ENCODE measurements at regions not wholly inside any gene's neighbourhood (a gene's known extent, or its start where the extent isn't known, plus 50 kb on each side); places are given as distances from the start of the nearest gene placed in this dataset.
A peak's percentile ranks its signal among the peaks of the same experiment; 100 is the strongest.
"Not testable (repeated sequence)": the region's sequence is repeated elsewhere in the genome, so short reads cannot be mapped to it uniquely, and the experiment has no call there.

GRCh38 chr3:72657666-72658065 is 190.6 kb downstream of the SHQ1 start:
- H3K9me3 Mint-ChIP-seq = no peaks in the 10 kb centered on the region
- H3K4me1 Mint-ChIP-seq (ENCODE audit: low read depth) = peaks cover 13% of the 10 kb centered on the region
- intact Hi-C loops (cut with micrococcal nuclease) = no loop called here
- DNase-seq (ENCODE audit: low spot score) = peak; percentile 6
- no peak overlapping the region for H3K4me3 Mint-ChIP-seq
- peaks cover 4% of the 10 kb centered on the region for H3K27me3 Mint-ChIP-seq (ENCODE audit: insufficient read depth)
- H3K27ac Mint-ChIP-seq = no peak overlapping the region
- peaks cover 1% of the 10 kb centered on the region for H3K36me3 Mint-ChIP-seq (ENCODE audit: low read depth)

- Mint-ChIP-seq H3K4me1 (ENCODE audit: low read depth) (peaks cover 13% of the 10 kb centered on the region), H3K27ac (no peak overlapping the region), H3K9me3 (peaks cover 11% of the 10 kb centered on the region), H3K27me3 (ENCODE audit: insufficient read depth) (peaks cover 4% of the 10 kb centered on the region), H3K4me3 (no peak overlapping the region), H3K36me3 (ENCODE audit: low read depth) (peaks cover 1% of the 10 kb centered on the region)
- intact Hi-C loops (cut with micrococcal nuclease) = no loop called here
- DNase-seq (ENCODE audit: low spot score) = no peak
These were observed 192.5 kb downstream of the SHQ1 start for GRCh38 chr3:72655723-72656122.

- DNase-seq (ENCODE audit: low spot score) = no peak
- Mint-ChIP-seq H3K36me3 (ENCODE audit: low read depth) (peaks cover 1% of the 10 kb centered on the region), H3K4me1 (ENCODE audit: low read depth) (peaks cover 13% of the 10 kb centered on the region), H3K27ac (no peak overlapping the region), H3K27me3 (ENCODE audit: insufficient read depth) (peaks cover 4% of the 10 kb centered on the region), H3K9me3 (peaks cover 11% of the 10 kb centered on the region), H3K4me3 (no peak overlapping the region)
- intact Hi-C loops (cut with micrococcal nuclease) = no loop called here
These were observed 193.1 kb downstream of the SHQ1 start for GRCh38 chr3:72655131-72655551.

GRCh38 chr3:72652395-72652794 is 195.8 kb downstream of the SHQ1 start:
- Mint-ChIP-seq H3K36me3 (ENCODE audit: low read depth) (no peaks in the 10 kb centered on the region), H3K27ac (no peak overlapping the region), H3K27me3 (ENCODE audit: insufficient read depth) (peaks cover 4% of the 10 kb centered on the region), H3K9me3 (peaks cover 11% of the 10 kb centered on the region), H3K4me3 (no peak overlapping the region), H3K4me1 (ENCODE audit: low read depth) (peaks cover 2% of the 10 kb centered on the region)
- no peak for DNase-seq (ENCODE audit: low spot score)
- intact Hi-C loops (cut with micrococcal nuclease) = no loop called here

- Mint-ChIP-seq H3K27ac (no peak overlapping the region), H3K27me3 (ENCODE audit: insufficient read depth) (peaks cover 4% of the 10 kb centered on the region), H3K36me3 (ENCODE audit: low read depth) (no peaks in the 10 kb centered on the region), H3K4me1 (ENCODE audit: low read depth) (no peaks in the 10 kb centered on the region), H3K9me3 (peaks cover 11% of the 10 kb centered on the region), H3K4me3 (no peak overlapping the region)
- no peak for DNase-seq (ENCODE audit: low spot score)
- intact Hi-C loops (cut with micrococcal nuclease) = no loop called here
These were observed 196.7 kb downstream of the SHQ1 start for GRCh38 chr3:72651498-72651897.

GRCh38 chr3:72646263-72646662 is 202.0 kb downstream of the SHQ1 start:
- Mint-ChIP-seq H3K36me3 (ENCODE audit: low read depth) (peaks cover 1% of the 10 kb centered on the region), H3K27me3 (ENCODE audit: insufficient read depth) (no peaks in the 10 kb centered on the region), H3K4me3 (no peak overlapping the region), H3K4me1 (ENCODE audit: low read depth) (no peaks in the 10 kb centered on the region), H3K27ac (no peak overlapping the region), H3K9me3 (peaks cover 2% of the 10 kb centered on the region)
- no peak for DNase-seq (ENCODE audit: low spot score)
- intact Hi-C loops (cut with micrococcal nuclease) = no loop called here

- H3K36me3 Mint-ChIP-seq (ENCODE audit: low read depth); H3K9me3 Mint-ChIP-seq; intact Hi-C loops (cut with micrococcal nuclease); H3K27ac Mint-ChIP-seq; H3K4me3 Mint-ChIP-seq; H3K4me1 Mint-ChIP-seq (ENCODE audit: low read depth); H3K27me3 Mint-ChIP-seq (ENCODE audit: insufficient read depth); DNase-seq (ENCODE audit: low spot score): not testable (repeated sequence)
These were observed 204.6 kb downstream of the SHQ1 start for GRCh38 chr3:72643635-72644034.

- Mint-ChIP-seq H3K36me3 (ENCODE audit: low read depth) (peaks cover 1% of the 10 kb centered on the region), H3K27me3 (ENCODE audit: insufficient read depth) (no peaks in the 10 kb centered on the region), H3K4me3 (no peak overlapping the region), H3K27ac (no peak overlapping the region), H3K4me1 (ENCODE audit: low read depth) (peaks cover 10% of the 10 kb centered on the region), H3K9me3 (no peaks in the 10 kb centered on the region)
- intact Hi-C loops (cut with micrococcal nuclease) = no loop called here
- no peak for DNase-seq (ENCODE audit: low spot score)
These were observed 206.6 kb downstream of the SHQ1 start for GRCh38 chr3:72641684-72642083.

- no peak for DNase-seq (ENCODE audit: low spot score)
- H3K4me1 Mint-ChIP-seq (ENCODE audit: low read depth) = peaks cover 11% of the 10 kb centered on the region
- no peaks in the 10 kb centered on the region for H3K36me3 Mint-ChIP-seq (ENCODE audit: low read depth)
- no peak overlapping the region for H3K27ac Mint-ChIP-seq
- no peaks in the 10 kb centered on the region for H3K9me3 Mint-ChIP-seq
- no peaks in the 10 kb centered on the region for H3K27me3 Mint-ChIP-seq (ENCODE audit: insufficient read depth)
- no peak overlapping the region for H3K4me3 Mint-ChIP-seq
- intact Hi-C loops (cut with micrococcal nuclease) = no loop called here
These were observed 207.2 kb downstream of the SHQ1 start for GRCh38 chr3:72641072-72641471.

GRCh38 chr3:72636969-72637597 is 211.2 kb downstream of the SHQ1 start:
- intact Hi-C loops (cut with micrococcal nuclease) = loop anchor here (10.0 kb wide), 1 partner anchor 912 kb away; the partner anchor contains the start of gene EIF4E3
- H3K4me3 Mint-ChIP-seq = no peak overlapping the region
- H3K36me3 Mint-ChIP-seq (ENCODE audit: low read depth) = no peaks in the 10 kb centered on the region
- no peak for DNase-seq (ENCODE audit: low spot score)
- H3K27ac Mint-ChIP-seq = no peak overlapping the region
- peaks cover 38% of the 10 kb centered on the region for H3K4me1 Mint-ChIP-seq (ENCODE audit: low read depth)
- H3K27me3 Mint-ChIP-seq (ENCODE audit: insufficient read depth) = peaks cover 2% of the 10 kb centered on the region
- H3K9me3 Mint-ChIP-seq = peaks cover 4% of the 10 kb centered on the region

GRCh38 chr3:72635551-72635950 is 212.7 kb downstream of the SHQ1 start:
- peak overlapping the region; percentile 13 for H3K27ac Mint-ChIP-seq

GRCh38 chr3:72634128-72634527 is 214.1 kb downstream of the SHQ1 start:
- intact Hi-C loops (cut with micrococcal nuclease) = loop anchor here (1.0 to 10.0 kb wide), 15 partner anchors 89 to 909 kb away; partner anchors contain the start of genes EIF4E3 and SHQ1
- Mint-ChIP-seq H3K9me3 (peaks cover 17% of the 10 kb centered on the region), H3K27me3 (ENCODE audit: insufficient read depth) (peaks cover 3% of the 10 kb centered on the region), H3K4me3 (no peak overlapping the region), H3K36me3 (ENCODE audit: low read depth) (peaks cover 1% of the 10 kb centered on the region), H3K27ac (peak overlapping the region; percentile 82), H3K4me1 (ENCODE audit: low read depth) (peaks cover 51% of the 10 kb centered on the region)
- no peak for DNase-seq (ENCODE audit: low spot score)

More at GRCh38 chr3:72635551-72635950, 212.7 kb downstream of the SHQ1 start:
- peaks cover 39% of the 10 kb centered on the region for H3K4me1 Mint-ChIP-seq (ENCODE audit: low read depth)
- no peak for DNase-seq (ENCODE audit: low spot score)
- H3K27me3 Mint-ChIP-seq (ENCODE audit: insufficient read depth) = peaks cover 2% of the 10 kb centered on the region
- no peak overlapping the region for H3K4me3 Mint-ChIP-seq
- peaks cover 9% of the 10 kb centered on the region for H3K9me3 Mint-ChIP-seq
- peaks cover 1% of the 10 kb centered on the region for H3K36me3 Mint-ChIP-seq (ENCODE audit: low read depth)
- intact Hi-C loops (cut with micrococcal nuclease) = loop anchor here (2.0 to 10.0 kb wide), 5 partner anchors 97 to 911 kb away; partner anchors contain the start of gene EIF4E3

- no peak for DNase-seq (ENCODE audit: low spot score)
- Mint-ChIP-seq H3K9me3 (peaks cover 17% of the 10 kb centered on the region), H3K27me3 (ENCODE audit: insufficient read depth) (peaks cover 3% of the 10 kb centered on the region), H3K27ac (peak overlapping the region; percentile 85), H3K4me3 (peak overlapping the region; percentile 17), H3K4me1 (ENCODE audit: low read depth) (peaks cover 57% of the 10 kb centered on the region), H3K36me3 (ENCODE audit: low read depth) (peaks cover 2% of the 10 kb centered on the region)
- intact Hi-C loops (cut with micrococcal nuclease) = loop anchor here (5.0 to 10.0 kb wide), 2 partner anchors 656 to 909 kb away; partner anchors contain the start of gene EIF4E3
These were observed 214.7 kb downstream of the SHQ1 start for GRCh38 chr3:72633534-72633933.

Measured in activated T-helper 1 cell treated with anti-CD3 and anti-CD28 coated beads, Interleukin-12 subunit alpha, Interleukin-12 subunit beta, Interleukin-2, Interleukin-4 antibody, amounts not matched to agents 30 ng/mL and 10 ng/mL and 1 ng/mL, durations not matched to agents 14 hours and 24 hours and 36 hours (primary cell).